HG03565 (cell line): ENCODE measurements at regions not wholly inside any gene's neighbourhood (a gene's known extent, or its start where the extent isn't known, plus 50 kb on each side); places are given as distances from the start of the nearest gene placed in this dataset.

ENCODE experiments used
- ATAC-seq: cut with Tn5 transposase; IDR thresholded peaks from one replicate; pipeline ENCODE4 v1.9.1; 2021; ENCODE audit warnings: mild to moderate bottlenecking, moderate library complexity; ENCODE audit not compliant: unreplicated experiment

DNA sequence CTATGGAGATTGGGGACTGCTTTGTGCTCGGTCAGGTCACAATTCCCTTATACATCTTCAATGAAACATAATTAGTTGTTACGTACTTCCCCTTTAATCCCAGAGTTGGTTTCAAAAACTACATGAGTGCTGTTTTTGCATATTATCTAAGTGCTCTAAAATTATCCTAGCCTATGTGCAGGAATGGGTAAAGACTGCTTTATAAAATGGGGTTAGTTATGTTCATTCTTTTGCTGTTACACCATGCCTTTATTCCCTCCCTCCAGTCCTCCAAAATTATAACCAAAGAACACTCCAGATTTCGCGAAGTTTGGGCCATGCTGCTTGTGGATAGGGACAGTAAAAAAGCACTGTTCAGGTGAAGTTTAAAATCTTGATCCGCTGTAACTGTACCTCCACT, 173.9 kb upstream of the SNX7 start:
- ATAC-seq: no peak

DNA sequence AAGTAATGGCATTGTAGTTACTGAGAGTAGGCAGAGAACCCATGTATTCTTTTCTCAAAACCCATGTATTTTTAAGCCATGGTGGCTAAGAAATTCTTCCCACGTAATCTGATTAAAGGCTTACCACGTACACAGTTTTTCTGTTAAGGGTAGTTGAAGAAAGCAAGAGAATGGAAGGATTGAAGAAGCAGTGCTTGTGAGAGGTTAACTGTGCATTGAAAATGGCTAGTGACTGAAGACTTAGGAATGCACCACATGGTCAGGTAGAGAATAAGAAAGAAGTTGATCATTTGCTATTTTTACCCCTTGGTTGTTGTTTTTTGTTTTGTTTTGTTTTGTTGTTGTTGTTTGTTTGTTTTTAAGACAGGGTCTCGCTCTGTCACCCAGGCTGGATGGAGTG, 178.9 kb upstream of the SNX7 start:
- no peak for ATAC-seq

DNA sequence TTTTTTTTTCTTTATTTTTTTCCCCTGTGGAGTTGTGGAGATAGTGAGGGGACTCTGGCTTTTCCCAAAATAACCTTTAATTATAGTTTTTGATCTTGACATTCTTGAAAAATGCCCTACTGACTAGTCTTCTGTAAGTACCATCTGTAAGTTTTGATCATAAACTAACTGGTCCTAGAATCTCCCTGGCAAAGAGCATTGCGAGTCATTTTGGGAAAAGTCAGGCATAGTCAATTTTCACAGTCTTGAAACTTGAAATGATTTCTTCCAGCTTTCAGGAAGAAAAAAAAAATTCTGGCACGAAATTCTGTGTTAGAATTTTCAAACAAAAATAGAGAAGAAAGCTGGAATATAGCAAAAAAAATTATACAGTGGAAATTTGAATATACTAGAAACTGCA, 181.2 kb upstream of the SNX7 start:
- ATAC-seq: no peak

DNA sequence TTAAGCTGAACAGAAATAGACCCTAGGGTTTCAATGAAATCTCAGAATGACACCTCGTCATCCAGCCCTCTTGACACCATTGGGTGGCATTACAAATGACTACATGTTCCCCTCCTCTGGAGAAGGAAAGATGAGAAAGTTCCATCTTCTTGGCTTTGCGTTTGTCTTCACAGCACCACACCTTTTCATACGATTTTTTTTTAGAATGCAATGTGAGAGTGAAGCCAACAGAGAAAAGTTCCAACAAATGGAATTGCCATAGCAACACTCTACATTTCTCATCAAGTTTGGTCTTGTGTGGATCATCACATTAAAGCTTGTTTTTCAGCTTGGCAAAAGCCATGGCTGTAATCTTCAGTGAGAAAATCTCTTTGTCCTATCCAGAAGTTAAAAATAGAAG, 183.4 kb upstream of the SNX7 start:
- no peak for ATAC-seq

DNA sequence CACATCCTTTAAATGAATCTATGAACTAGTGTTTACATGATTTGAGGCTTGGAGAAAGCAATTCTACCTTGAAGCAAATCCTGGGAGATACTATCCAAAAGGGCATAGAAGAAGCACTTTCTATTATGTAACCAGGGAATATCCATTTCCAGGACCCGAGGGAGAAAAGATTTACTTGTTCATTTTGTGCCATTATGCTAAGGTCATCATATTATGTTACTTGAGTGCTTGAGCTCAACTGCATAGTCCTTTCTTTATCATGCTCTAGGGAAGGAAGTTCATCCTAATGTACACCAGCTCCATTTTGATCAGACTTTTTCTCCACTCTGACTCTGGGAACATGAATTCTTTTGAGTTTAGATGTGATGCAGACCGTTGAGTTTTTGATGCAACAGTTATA, 188.6 kb upstream of the SNX7 start:
- ATAC-seq: no peak

DNA sequence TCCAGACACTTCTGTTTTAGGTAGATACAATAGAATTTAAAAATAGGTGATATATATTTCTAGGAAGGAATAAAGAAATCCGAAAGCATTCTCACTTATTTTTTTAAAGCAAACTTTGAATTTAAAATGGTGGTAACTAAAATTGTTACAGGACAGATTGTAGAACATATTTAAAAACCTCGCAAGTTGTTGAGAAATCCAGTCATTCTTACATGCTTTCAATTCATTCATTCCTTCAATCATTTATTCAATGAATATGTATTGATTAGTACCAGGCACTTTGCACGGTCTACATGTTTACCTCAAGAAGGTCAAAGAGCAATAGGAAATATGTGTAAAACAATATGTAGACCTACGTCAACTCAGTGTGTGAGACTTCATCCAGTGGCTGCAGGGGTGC, 189.9 kb upstream of the SNX7 start:
- ATAC-seq: no peak

DNA sequence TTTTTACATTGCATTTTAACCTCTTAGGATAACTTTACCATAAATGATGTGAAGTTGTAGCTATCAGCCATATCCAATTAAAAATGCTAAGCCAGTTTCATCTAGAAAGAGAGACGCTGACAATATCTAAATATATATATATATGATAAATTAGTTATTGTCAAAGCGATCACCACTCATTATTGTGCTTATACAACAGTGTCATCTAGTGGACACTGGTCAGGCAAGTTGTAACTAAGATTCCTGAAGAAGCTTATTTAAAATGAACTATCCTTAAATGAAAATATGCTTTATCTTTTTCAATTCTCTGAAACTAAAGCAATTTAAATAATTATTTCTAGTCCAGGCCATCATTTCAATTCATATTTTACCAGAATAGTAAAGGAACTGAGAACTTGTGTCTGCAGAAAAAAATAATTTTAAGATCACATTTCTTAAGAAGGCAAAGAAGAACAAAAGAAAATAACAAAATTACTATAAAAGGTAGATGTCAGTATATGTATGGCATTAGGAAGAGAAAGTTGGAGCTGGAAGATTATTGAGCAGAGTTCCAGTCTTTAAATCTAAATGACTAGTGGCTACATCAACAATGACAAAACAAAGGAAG, 193.3 kb upstream of the SNX7 start:
- no peak for ATAC-seq

DNA sequence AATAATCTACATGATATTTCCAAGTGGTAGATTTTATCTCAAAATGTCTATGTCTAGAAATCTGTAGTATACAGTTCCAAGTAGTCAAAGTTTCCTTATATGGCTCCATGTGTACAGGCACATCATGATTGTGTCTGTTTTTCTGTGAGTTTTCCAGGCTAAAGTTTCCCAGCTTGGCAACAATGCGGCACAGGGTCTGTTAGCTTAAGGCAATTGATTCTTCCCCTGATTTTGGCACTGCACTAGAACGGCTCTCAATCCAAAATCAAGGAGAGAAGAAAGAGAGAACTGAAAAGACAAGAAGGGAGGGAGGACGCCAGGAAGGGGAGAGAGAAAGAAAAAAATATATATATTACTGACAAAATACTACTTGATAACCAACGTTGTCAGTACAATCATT, 193.9 kb upstream of the SNX7 start:
- no peak for ATAC-seq

DNA sequence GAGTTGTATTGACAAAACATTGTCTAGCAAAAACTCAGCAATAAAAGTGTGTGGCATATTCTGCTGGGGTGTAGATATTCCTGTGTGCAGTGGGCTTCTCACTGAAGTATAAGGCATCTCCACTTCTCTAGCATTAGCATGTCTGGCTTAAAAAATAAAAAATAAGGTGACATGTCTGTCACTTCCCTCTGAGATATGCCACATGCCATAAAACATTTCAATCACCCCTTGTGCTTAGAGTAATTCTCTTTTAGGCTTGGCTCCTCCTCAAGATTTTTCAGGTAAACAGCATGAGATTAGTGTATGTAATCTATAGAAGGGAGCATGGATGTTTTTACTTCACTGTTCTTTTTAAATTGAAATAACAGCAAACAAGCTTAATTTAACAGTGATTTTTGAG, 194.4 kb upstream of the SNX7 start:
- ATAC-seq: no peak

DNA sequence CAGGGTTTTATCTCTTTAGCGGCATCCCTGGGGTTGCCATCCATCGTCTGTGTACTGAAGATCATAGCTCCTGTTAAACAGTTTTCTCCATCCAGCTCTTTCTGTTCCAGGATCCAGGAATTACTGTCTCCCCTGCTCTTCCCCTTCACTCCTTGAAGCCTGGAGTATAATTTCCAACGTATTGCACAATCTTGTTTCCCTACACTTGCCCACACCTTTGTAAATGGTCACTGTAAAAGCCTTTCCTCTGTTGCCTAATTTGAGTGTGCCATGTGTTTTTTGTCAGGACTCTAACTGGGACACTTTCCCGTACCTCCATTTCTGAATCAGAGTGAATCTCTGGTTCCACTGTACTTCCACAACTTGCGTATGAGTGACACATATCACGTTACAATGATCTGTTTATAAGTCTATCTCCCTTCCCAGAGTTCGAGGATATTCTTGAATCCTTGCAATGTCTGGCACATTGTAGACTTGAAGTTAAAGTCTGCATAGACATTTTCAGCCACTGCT, 199.6 kb upstream of the SNX7 start:
- ATAC-seq: no peak

DNA sequence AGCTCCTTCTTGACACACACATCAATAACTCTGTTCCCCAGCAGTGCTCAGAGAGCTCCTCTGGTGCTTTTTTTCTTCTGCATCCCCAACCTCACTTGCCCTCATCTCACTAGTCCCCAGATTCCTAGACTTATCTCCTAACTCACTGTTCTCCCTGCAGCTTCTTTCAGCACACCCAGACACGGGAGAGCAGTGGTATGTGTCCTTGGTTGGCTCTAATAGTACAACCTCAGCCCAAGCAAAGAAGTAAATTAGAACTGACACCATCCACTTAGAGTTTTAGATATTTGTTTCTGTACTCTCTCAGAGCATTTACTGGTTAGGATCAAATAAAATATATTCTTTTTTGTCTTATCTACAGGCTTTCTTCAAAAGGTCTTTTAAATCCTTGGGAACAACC, 201.4 kb upstream of the SNX7 start:
- no peak for ATAC-seq

DNA sequence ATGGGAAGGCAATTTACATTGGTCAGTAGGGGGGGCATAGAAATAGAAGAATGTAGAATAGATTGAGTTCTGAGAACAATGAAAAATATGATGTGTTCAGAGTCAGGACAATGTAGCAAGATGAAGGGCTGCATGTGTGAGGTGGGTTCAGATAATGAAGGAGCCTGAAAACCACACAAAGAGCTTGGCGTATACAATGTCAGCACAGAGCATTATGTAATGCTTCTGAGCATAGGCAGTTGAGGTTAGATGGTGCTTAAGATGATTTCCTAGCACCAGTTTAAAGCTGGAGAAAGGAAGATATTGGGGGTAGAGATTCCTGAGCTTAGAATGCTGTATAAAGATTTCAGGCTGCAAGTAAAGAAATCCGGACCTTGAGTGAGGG, 202.0 kb upstream of the SNX7 start:
- no peak for ATAC-seq

DNA sequence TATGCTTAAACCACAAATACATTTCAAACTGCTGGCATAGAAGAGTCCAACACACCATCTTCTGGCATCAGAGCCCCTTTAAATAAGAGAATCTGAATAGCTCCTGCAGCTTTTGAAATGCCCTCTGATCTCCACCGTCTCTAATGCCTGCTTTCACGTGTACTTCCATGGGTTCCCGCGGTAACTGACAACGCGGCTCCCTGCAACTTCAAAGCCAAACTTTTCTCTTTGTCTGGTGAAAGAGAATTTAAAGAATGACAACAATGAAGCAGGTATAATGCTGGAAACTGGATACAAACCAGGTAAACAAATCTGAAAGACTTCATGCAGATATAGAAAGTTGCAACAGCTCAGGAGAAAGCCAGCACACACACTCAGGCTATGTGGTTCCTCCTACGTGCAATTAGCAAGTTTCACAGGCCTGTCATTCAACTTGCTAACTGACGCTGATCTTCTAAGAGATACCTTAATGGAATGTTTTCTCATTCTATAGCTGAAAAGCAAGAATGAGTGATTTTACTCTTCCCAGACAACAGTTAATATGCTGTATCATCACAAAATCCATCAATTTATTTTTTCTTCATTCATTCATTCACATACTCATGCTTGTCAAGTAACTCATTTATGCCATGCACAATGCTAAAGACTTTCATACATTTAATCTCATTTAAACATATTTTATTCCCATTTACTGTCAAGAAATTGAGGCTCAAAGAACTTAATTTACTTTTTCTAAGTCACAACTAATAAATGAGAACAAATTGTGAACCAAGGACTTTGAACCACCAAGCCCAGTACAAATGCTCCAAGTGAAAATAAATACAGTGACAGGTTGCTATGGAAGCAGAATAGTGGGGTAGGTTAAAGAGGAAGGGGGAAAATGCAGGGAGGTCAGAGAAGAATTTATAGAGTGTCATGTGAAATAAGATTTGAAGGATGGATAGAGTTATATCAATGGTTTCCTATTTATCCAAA, 202.7 kb upstream of the SNX7 start:
- no peak for ATAC-seq

DNA sequence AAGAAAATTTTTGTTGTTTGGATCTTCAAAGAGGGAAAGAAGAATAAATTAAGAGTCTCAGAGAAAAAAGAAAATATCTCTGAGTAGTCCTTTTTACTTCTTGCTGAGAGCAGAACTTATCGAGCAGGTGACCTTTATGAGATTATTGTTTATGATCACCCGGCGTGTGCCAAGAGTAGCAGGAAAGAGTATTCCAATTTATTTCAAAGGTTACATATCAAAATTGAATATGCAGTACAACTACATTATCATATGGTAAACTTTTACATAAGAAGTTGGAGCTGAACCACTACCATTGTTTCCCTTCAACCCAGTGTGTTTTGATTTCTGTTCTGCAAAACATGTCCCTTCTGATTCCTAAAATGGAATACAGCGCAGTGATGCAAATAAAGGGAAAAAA, 204.3 kb upstream of the SNX7 start:
- no peak for ATAC-seq

DNA sequence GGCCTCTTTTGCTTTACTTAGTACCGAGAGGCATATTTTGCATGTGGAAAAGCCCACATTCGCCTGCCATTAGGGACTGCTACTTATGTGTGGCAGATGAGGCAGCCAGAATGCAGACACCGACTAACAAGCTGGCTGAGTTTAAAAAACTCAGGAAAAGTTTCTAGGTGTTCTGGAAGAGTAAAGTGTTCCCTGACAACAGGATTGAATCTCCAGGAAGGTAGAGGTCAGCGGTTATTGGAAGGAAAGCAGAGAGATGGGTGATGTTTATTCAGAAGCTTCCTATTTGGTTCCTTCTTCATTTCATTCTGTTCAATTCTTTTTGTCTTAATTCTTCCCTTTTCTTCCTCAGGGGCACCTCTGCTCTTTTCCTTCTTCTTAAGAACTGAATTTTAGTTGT, 206.9 kb upstream of the SNX7 start:
- no peak for ATAC-seq

DNA sequence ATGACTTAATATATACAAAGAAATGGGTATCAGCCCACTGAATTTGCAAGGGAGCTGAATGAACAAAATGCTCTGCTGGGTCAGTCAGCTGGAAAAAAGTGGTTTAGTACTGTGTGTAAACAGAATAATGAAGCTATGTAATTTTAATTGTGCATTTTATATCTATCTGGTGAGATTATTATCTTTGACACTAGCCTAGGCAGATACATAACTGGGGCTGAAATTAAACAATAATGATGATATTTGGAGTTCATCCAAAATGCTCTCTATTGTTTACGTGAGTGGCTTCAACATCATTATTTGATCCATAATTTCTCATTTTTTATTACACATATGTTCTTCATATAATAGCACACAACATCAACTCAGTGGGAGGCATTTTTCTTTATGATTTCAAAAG, 208.5 kb upstream of the SNX7 start:
- no peak for ATAC-seq

DNA sequence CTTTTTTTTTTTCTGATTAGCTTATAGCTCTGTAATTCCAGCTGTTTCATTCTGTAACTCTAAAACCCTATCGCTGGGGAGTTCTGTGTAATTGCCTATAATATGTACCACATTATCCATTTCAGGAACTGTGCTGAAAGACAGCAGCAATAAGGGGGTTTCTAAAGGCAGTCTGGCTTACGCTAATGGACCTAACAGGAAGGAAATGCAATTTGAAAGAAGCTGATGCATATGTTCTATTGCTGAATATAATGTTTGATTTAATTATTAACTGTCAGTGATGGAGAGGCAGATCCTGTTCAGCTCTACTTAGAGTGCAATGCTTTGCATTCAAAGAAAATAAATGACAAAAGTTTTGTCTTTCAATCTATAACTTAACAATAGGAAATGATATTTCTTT, 209.4 kb upstream of the SNX7 start:
- ATAC-seq: no peak

DNA sequence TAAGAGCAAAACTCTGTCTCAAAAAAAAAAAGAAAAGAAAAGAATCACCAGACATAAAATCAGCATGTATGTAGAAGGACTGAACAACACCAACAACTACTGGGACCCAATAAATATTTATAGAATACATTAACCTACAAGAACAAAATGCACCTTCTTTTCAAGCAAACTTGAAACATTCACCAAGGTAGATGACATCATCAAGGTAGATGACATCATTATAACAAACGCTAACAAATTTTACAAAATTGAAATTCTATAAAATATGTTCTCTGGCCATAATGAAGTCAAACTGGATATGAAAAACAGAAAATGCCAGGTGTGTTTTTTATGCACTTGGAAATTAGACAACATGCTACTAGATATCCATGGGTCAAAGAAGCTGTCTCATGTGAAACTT, 220.2 kb upstream of the SNX7 start:
- ATAC-seq: no peak

DNA sequence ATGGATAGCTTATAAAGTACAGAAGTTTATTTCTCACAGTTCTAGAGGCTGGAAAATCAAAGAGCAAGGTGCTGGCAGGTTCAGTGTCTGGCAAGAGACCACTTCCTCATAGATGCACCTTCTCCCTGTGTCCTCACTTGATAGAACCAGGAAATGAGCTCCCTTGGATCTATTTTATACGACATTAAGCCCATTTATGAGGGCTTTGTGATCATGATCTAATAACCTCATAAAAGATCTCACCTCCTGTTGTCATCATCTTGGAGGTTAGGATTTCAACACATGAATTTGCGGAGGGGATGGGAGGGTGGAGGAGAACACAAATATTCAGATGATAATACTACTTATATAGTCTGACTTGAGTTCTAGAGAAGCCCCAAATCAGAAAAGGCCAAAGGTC, 222.1 kb upstream of the SNX7 start:
- no peak for ATAC-seq

DNA sequence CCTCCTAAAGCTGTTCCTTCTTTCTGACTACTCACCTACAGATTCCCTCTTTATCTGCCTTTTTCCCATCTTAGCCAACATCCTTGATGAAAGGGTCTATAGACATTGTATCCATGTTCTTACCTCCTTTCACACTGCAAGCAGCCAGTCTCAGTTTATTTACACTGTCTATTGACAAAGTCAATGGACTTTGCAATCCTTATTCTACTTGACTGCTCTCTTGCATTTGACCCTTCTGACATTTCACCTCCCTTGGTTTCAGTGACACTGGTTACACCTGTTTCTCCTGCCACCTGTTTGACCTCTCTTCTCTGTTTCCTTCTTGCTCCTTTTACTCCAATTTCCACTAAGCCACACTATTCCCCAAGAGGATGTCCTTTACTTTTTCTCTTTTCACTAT, 224.0 kb upstream of the SNX7 start:
- ATAC-seq: no peak

DNA sequence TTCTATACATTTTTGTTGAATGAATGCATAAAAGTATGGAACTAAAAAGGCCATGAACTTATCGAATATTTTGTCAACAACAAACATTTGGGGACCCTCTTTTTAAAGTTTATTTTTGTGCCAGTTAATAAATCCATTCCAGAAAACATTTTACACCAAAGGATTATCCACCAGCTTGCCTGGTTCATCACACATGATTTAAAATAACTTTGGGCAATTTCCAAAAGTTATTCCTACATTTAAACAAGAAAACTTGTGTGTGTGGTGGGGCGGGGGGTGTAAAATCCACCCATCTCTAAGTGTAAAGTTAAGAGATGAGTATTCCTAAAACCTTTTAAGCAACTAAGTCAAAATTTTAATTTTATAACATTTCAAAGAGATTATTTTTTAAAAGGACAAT, 224.5 kb upstream of the SNX7 start:
- ATAC-seq: no peak

DNA sequence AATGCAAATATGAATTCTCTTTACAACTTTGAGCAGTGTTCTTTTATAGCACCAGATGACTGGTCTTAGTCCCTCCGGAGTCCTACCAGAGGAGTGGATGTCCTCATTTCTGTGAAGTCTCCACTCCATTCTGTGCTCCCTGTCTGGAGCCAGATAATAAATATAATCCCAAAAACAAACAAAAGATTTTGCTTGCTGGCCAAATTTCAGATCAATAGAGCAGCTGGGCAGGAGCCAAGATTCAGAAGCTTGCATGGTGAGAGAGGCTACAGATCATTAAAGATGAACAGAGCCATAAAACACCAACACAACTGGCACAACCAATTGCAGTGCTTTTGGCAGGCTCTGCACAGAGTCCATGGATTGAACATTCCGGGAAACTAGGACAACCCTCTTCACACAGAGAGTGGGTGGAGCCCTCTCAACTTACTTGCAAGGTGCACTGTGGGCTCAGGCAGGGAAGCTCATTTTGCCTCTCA, 231.5 kb upstream of the SNX7 start:
- no peak for ATAC-seq
